ENCODE measurements at regions not wholly inside any gene's neighbourhood (a gene's known extent, or its start where the extent isn't known, plus 50 kb on each side); places are given as distances from the start of the nearest gene placed in this dataset.

DNA sequence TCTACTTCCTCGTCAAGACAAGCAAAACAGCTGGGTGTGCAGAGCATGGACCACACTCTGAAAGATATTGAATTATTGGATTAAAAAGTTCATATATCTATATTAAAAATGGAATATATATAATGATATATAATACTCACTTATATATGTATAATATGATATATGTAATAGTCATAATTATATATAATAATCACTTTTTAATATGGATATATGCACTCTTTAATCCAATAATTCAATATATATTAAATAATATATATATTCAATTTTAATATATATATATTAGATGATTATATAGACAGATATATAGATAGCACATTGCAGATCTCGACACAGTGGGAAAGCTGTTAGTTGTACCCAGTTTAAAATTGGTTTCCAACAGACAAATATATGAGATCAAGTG, 182.1 kb upstream of the CARD18 start:
- no peaks in the 10 kb centered on the region for H3K4me1 ChIP-seq (ENCODE audit: insufficient read depth, low read length, poor library complexity, severe bottlenecking)
- H3K27me3 ChIP-seq (ENCODE audit: insufficient read depth, low read length, poor library complexity, severe bottlenecking) = no peaks in the 10 kb centered on the region
- H3K4me2 ChIP-seq (ENCODE audit: low read depth, low read length, poor library complexity, severe bottlenecking) = no peak overlapping the region
- H3K9me3 ChIP-seq (ENCODE audit: insufficient read depth, low read depth, low read length) = no peaks in the 10 kb centered on the region
- no peaks in the 10 kb centered on the region for H3K79me2 ChIP-seq (ENCODE audit: insufficient read depth, low read length)
- H3K9me2 ChIP-seq (replicated peaks; ENCODE audit: low read depth, low read length) = no peaks in the 10 kb centered on the region
- H4K20me1 ChIP-seq (ENCODE audit: insufficient read depth, low read length, poor library complexity, severe bottlenecking) = no peaks in the 10 kb centered on the region
- no peak for TF ChIP-seq EZH2phosphoT487 (IDR thresholded peaks at IDR 0.05; ENCODE audit: borderline replicate concordance)
- TF ChIP-seq, protein P1, sequence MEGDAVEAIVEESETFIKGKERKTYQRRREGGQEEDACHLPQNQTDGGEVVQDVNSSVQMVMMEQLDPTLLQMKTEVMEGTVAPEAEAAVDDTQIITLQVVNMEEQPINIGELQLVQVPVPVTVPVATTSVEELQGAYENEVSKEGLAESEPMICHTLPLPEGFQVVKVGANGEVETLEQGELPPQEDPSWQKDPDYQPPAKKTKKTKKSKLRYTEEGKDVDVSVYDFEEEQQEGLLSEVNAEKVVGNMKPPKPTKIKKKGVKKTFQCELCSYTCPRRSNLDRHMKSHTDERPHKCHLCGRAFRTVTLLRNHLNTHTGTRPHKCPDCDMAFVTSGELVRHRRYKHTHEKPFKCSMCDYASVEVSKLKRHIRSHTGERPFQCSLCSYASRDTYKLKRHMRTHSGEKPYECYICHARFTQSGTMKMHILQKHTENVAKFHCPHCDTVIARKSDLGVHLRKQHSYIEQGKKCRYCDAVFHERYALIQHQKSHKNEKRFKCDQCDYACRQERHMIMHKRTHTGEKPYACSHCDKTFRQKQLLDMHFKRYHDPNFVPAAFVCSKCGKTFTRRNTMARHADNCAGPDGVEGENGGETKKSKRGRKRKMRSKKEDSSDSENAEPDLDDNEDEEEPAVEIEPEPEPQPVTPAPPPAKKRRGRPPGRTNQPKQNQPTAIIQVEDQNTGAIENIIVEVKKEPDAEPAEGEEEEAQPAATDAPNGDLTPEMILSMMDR (conservative IDR thresholded peaks at IDR 0.05; ENCODE audit: low read length) = no peak
- H3K36me3 ChIP-seq (ENCODE audit: insufficient read depth, low read length) = no peaks in the 10 kb centered on the region
- H3K9ac ChIP-seq (ENCODE audit: low read depth, low read length, poor library complexity, severe bottlenecking) = no peak overlapping the region
- no peaks in the 10 kb centered on the region for H3F3A ChIP-seq (ENCODE audit: low read depth)
- H3K4me3 ChIP-seq (ENCODE audit: low read length, poor library complexity, severe bottlenecking) = no peak overlapping the region
- no peak overlapping the region for H2AFZ ChIP-seq (ENCODE audit: low read length)

DNA sequence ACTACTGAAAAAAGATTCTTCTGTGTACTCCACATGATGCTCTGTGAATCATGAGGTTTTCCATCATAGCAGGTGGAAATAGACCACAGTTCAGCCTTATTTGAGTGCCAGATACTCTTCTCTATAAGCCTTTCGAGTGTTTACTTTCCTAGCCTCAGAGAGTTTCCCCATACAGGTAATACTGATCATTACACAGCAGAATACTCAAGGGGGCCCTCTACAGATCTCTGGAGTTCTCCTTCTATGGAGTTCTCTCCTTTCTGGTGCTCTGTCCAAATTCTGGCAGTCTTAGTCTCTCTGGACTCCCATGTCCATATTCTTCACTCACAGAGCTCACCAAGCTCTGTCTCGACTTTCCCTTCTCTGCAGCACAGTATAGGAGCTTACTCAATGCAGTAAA, 175.7 kb upstream of the CARD18 start:
- H2AFZ ChIP-seq (ENCODE audit: low read length) = no peak overlapping the region
- no peak overlapping the region for H3K9ac ChIP-seq (ENCODE audit: low read depth, low read length, poor library complexity, severe bottlenecking)

DNA sequence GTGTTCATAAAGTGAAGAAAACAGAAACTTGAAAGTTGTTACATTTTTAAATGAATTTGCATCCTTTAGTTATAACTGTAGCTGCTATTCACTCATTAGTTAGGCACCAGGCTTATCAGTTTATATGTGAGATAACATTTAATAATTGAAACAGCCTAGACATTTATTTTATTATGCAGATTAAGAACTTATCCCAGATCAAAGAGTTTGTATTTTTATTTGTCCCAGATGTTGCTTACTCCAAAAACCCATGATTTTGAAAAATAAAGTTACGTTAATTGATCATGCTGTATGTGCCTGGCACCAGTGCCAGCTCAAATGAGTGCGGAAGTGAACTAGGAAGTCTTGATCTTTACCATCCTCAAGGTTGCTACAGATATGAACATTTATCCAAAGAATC, 172.7 kb upstream of the CARD18 start:
- no peak for TF ChIP-seq EZH2phosphoT487 (IDR thresholded peaks at IDR 0.05; ENCODE audit: borderline replicate concordance)
- TF ChIP-seq, protein P1 (conservative IDR thresholded peaks at IDR 0.05; ENCODE audit: low read length) = no peak
- Histone ChIP-seq H3K36me3 (ENCODE audit: insufficient read depth, low read length) (no peaks in the 10 kb centered on the region), H3K4me2 (ENCODE audit: low read depth, low read length, poor library complexity, severe bottlenecking) (no peak overlapping the region)

More for the DNA sequence above, 175.7 kb upstream of the CARD18 start:
- no peaks in the 10 kb centered on the region for H3K27me3 ChIP-seq (ENCODE audit: insufficient read depth, low read length, poor library complexity, severe bottlenecking)
- no peaks in the 10 kb centered on the region for H3K9me3 ChIP-seq (ENCODE audit: insufficient read depth, low read depth, low read length)
- H4K20me1 ChIP-seq (ENCODE audit: insufficient read depth, low read length, poor library complexity, severe bottlenecking) = no peaks in the 10 kb centered on the region
- H3K9me2 ChIP-seq (replicated peaks; ENCODE audit: low read depth, low read length) = no peaks in the 10 kb centered on the region
- no peaks in the 10 kb centered on the region for H3K79me2 ChIP-seq (ENCODE audit: insufficient read depth, low read length)
- H3F3A ChIP-seq (ENCODE audit: low read depth) = no peaks in the 10 kb centered on the region
- TF ChIP-seq, protein P1 (conservative IDR thresholded peaks at IDR 0.05; ENCODE audit: low read length) = no peak; the same call in 1 of the 2 replicates
- no peak for TF ChIP-seq EZH2phosphoT487 (IDR thresholded peaks at IDR 0.05; ENCODE audit: borderline replicate concordance)
- H3K36me3 ChIP-seq (ENCODE audit: insufficient read depth, low read length) = no peaks in the 10 kb centered on the region
- no peaks in the 10 kb centered on the region for H3K4me1 ChIP-seq (ENCODE audit: insufficient read depth, low read length, poor library complexity, severe bottlenecking)
- no peak overlapping the region for H3K4me2 ChIP-seq (ENCODE audit: low read depth, low read length, poor library complexity, severe bottlenecking)
- no peak overlapping the region for H3K4me3 ChIP-seq (ENCODE audit: low read length, poor library complexity, severe bottlenecking)

More for the DNA sequence above, 172.7 kb upstream of the CARD18 start:
- Histone ChIP-seq H3K9me3 (ENCODE audit: insufficient read depth, low read depth, low read length) (no peaks in the 10 kb centered on the region), H3F3A (ENCODE audit: low read depth) (no peaks in the 10 kb centered on the region), H3K9ac (ENCODE audit: low read depth, low read length, poor library complexity, severe bottlenecking) (no peak overlapping the region), H2AFZ (ENCODE audit: low read length) (no peak overlapping the region), H3K4me3 (ENCODE audit: low read length, poor library complexity, severe bottlenecking) (no peak overlapping the region), H3K79me2 (ENCODE audit: insufficient read depth, low read length) (no peaks in the 10 kb centered on the region), H3K4me1 (ENCODE audit: insufficient read depth, low read length, poor library complexity, severe bottlenecking) (no peaks in the 10 kb centered on the region), H3K9me2 (replicated peaks; ENCODE audit: low read depth, low read length) (no peaks in the 10 kb centered on the region), H3K27me3 (ENCODE audit: insufficient read depth, low read length, poor library complexity, severe bottlenecking) (no peaks in the 10 kb centered on the region), H4K20me1 (ENCODE audit: insufficient read depth, low read length, poor library complexity, severe bottlenecking) (no peaks in the 10 kb centered on the region)
